Calu3 (cell line): ENCODE measurements at regions not wholly inside any gene's neighbourhood (a gene's known extent, or its start where the extent isn't known, plus 50 kb on each side); places are given as distances from the start of the nearest gene placed in this dataset.

ENCODE experiments used
- BruUV-seq: library from RNA; stranded (reverse); fragments of 400-500 nt; replicated peaks from 2 replicates; lab custom pipeline; 2021; lab: Mats Ljungman, UMichigan
- CTCF ChIA-PET: fragments of 300-600 bp; sonication (Branson Sonifier 250); formaldehyde crosslinking; loops from one replicate; lab custom pipeline; 2022; ENCODE audit warnings: antibody characterized with exemption; lab: Charles Lee
- DNase-seq: peaks from one replicate; pipeline ENCODE4 v3.0.0; 2022
- H3K27ac Mint-ChIP-seq: one replicate; pipeline ENCODE4 v1.8.0; 2022; ENCODE audit warnings: mixed read lengths; ENCODE audit not compliant: unreplicated experiment
- H3K27me3 Mint-ChIP-seq: one replicate; pipeline ENCODE4 v1.8.0; 2022; ENCODE audit warnings: mixed read lengths; ENCODE audit not compliant: unreplicated experiment
- H3K36me3 Mint-ChIP-seq: one replicate; pipeline ENCODE4 v1.8.0; 2022; ENCODE audit warnings: mild to moderate bottlenecking, moderate library complexity, mixed read lengths; ENCODE audit not compliant: insufficient read depth, unreplicated experiment
- H3K4me1 Mint-ChIP-seq: one replicate; pipeline ENCODE4 v1.8.0; 2022; ENCODE audit warnings: mild to moderate bottlenecking, low read depth, mixed read lengths; ENCODE audit not compliant: unreplicated experiment
- H3K4me3 Mint-ChIP-seq: one replicate; pipeline ENCODE4 v1.8.0; 2022; ENCODE audit warnings: mild to moderate bottlenecking, low read depth, moderate library complexity, mixed read lengths; ENCODE audit not compliant: unreplicated experiment
- H3K9me3 Mint-ChIP-seq: one replicate; pipeline ENCODE4 v1.8.0; 2022; ENCODE audit warnings: low read depth, mixed read lengths; ENCODE audit not compliant: unreplicated experiment
- CTCF ChIP-seq: fragments of 200-600 bp; IDR thresholded peaks from one replicate; pipeline ENCODE4 v1.8.0; 2022; ENCODE audit warnings: antibody characterized with exemption; ENCODE audit not compliant: unreplicated experiment
- intact Hi-C: fragments of 100-400 bp; cut with micrococcal nuclease; formaldehyde crosslinking; loops from one replicate; pipeline ENCODE4 v1.10.0; 2022; ENCODE audit not compliant: unreplicated experiment

- H3K9me3 Mint-ChIP-seq, result no peaks in the 10 kb centered on the region
- BruUV-seq, result no TSS peak
- no peak for DNase-seq
- H3K27ac Mint-ChIP-seq, result no peak overlapping the region
- no peaks in the 10 kb centered on the region for H3K36me3 Mint-ChIP-seq
- CTCF ChIA-PET, result no interaction called here
- H3K27me3 Mint-ChIP-seq, result no peaks in the 10 kb centered on the region
- no peak overlapping the region for H3K4me3 Mint-ChIP-seq
- no peak for TF ChIP-seq CTCF
- intact Hi-C loops, result no loop called here
- H3K4me1 Mint-ChIP-seq, result no peaks in the 10 kb centered on the region
These were observed 1625.6 kb upstream of the ACO1 start for GRCh38 chr9:30758726-30759446.

DNA sequence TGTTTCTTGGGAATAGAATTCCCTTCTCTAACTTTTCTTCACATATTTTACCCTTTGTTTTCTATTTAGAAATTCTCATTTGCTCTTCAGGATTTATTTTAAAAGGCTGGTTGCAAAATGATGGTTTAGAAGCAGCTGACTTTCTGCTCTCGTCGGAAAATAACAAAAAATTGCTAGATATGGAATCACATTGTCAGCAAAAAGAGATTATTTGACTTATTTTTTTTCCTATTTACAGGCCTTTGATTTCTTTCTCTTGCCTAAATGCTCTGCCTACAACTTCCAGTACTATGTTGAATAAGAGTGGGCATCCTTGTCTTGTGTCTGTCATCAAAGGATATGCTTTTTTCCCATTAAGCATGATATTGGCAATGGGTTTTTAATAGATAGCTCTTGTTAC lies 1619.1 kb upstream of the ACO1 start:
- CTCF ChIA-PET, result no interaction called here
- no peaks in the 10 kb centered on the region for H3K4me1 Mint-ChIP-seq
- intact Hi-C loops, result no loop called here
- no peak overlapping the region for H3K27ac Mint-ChIP-seq
- no peak overlapping the region for H3K4me3 Mint-ChIP-seq
- H3K9me3 Mint-ChIP-seq, result no peaks in the 10 kb centered on the region
- no peak for DNase-seq
- BruUV-seq, result no TSS peak
- H3K27me3 Mint-ChIP-seq, result no peaks in the 10 kb centered on the region
- H3K36me3 Mint-ChIP-seq, result no peaks in the 10 kb centered on the region
- no peak for TF ChIP-seq CTCF

DNA sequence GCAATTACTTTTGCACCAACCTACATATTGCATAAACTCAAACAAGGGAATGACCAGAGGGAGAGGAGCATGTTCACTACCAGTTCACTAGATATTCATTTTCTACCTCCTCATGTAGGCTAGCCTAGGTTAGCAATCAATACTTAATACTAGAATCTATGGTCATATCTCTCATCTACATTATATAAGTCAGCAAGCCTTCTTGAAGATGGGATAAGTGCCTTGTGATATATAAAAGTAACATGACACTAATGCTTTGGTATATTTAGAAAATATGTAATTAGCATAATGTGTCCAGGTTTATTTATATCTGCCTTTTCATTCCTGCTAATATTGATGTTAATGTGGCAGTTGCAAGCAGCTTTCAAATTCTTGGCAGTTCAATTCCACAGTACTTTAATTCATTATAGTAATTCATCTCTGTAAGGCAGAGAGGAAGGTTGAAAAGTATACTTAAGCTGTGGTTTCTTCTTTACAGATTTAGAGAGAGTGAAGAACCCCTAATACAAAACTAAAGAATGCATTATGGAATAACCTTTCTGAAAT lies 1613.2 kb upstream of the ACO1 start:
- no peak for TF ChIP-seq CTCF
- Mint-ChIP-seq H3K4me1 (no peaks in the 10 kb centered on the region), H3K27ac (no peak overlapping the region), H3K4me3 (no peak overlapping the region), H3K36me3 (no peaks in the 10 kb centered on the region), H3K9me3 (no peaks in the 10 kb centered on the region), H3K27me3 (no peaks in the 10 kb centered on the region)
- DNase-seq, result no peak
- intact Hi-C loops, result no loop called here
- CTCF ChIA-PET, result no interaction called here
- BruUV-seq, result no TSS peak

GRCh38 chr9:30771760-30772159 lies 1612.7 kb upstream of the ACO1 start:
- no TSS peak for BruUV-seq
- Mint-ChIP-seq H3K27me3 (no peaks in the 10 kb centered on the region), H3K36me3 (no peaks in the 10 kb centered on the region), H3K4me3 (no peak overlapping the region), H3K4me1 (no peaks in the 10 kb centered on the region), H3K9me3 (no peaks in the 10 kb centered on the region), H3K27ac (no peak overlapping the region)
- intact Hi-C loops, result no loop called here
- no peak for TF ChIP-seq CTCF
- CTCF ChIA-PET, result no interaction called here
- DNase-seq, result no peak
